H9 (cell line): ENCODE measurements at regions not wholly inside any gene's neighbourhood (a gene's known extent, or its start where the extent isn't known, plus 50 kb on each side); places are given as distances from the start of the nearest gene placed in this dataset.

Source experiments
- DNase-seq: peaks from one replicate; pipeline ENCODE4 v3.0.0-alpha.2; 2017
- H2AFZ ChIP-seq: one replicate; pipeline ENCODE4 v1.6.1; 2013; ENCODE audit warnings: mild to moderate bottlenecking, low read length, control low read depth, moderate library complexity
- H2AK5ac ChIP-seq: 2 replicates; pipeline ENCODE4 v1.6.1; 2013; ENCODE audit warnings: low read length, control low read depth, mixed read lengths; ENCODE audit not compliant: insufficient read length
- H2BK120ac ChIP-seq: one replicate; pipeline ENCODE4 v1.6.1; 2013; ENCODE audit warnings: low read depth, mild to moderate bottlenecking, low read length, control low read depth, inconsistent platforms; ENCODE audit not compliant: poor library complexity, severe bottlenecking
- H2BK12ac ChIP-seq: 2 replicates; pipeline ENCODE4 v1.6.1; 2013; ENCODE audit warnings: low read length, control low read depth, mixed read lengths, low read depth; ENCODE audit not compliant: insufficient read length
- H2BK15ac ChIP-seq: 2 replicates; pipeline ENCODE4 v1.6.1; 2013; ENCODE audit warnings: low read depth, low read length, control low read depth
- H2BK20ac ChIP-seq: one replicate; pipeline ENCODE4 v1.6.1; 2013; ENCODE audit warnings: low read depth, mild to moderate bottlenecking, low read length, control low read depth, inconsistent platforms; ENCODE audit not compliant: poor library complexity, severe bottlenecking
- H2BK5ac ChIP-seq: 2 replicates; pipeline ENCODE4 v1.6.1; 2013; ENCODE audit warnings: low read length, control low read depth, mixed read lengths; ENCODE audit not compliant: insufficient read length
- H3K14ac ChIP-seq: 2 replicates; pipeline ENCODE4 v1.6.1; 2013; ENCODE audit warnings: low read length, control low read depth; ENCODE audit not compliant: insufficient read depth
- H3K18ac ChIP-seq: 2 replicates; pipeline ENCODE4 v1.6.1; 2013; ENCODE audit warnings: low read depth, mild to moderate bottlenecking, mixed read lengths, low read length, control low read depth; ENCODE audit not compliant: insufficient read length
- H3K23ac ChIP-seq: 2 replicates; pipeline ENCODE4 v1.6.1; 2013; ENCODE audit warnings: low read length, control low read depth, mixed read lengths, low read depth; ENCODE audit not compliant: insufficient read length
- H3K23me2 ChIP-seq: 2 replicates; pipeline ENCODE4 v1.6.1; 2013; ENCODE audit warnings: low read depth, mild to moderate bottlenecking, mixed read lengths, low read length, control low read depth; ENCODE audit not compliant: insufficient read length, poor library complexity, severe bottlenecking
- H3K27ac ChIP-seq: 2 replicates; pipeline ENCODE4 v1.5.1; 2013; ENCODE audit warnings: low read length, control low read depth, mixed read lengths, low read depth; ENCODE audit not compliant: insufficient read length
- H3K27me3 ChIP-seq: 2 replicates; pipeline ENCODE4 v1.6.1; 2013; ENCODE audit warnings: low read length, control low read depth, inconsistent platforms; ENCODE audit not compliant: insufficient read depth
- H3K4ac ChIP-seq: 2 replicates; pipeline ENCODE4 v1.6.1; 2013; ENCODE audit warnings: low read depth, mild to moderate bottlenecking, control low read depth, inconsistent platforms, low read length, moderate library complexity
- H3K4me1 ChIP-seq: 2 replicates; pipeline ENCODE4 v1.6.1; 2013; ENCODE audit warnings: low read length, control low read depth, inconsistent platforms; ENCODE audit not compliant: insufficient read depth
- H3K4me2 ChIP-seq: 2 replicates; pipeline ENCODE4 v1.6.1; 2013; ENCODE audit warnings: low read length, control low read depth, mixed read lengths; ENCODE audit not compliant: insufficient read length, insufficient read depth
- H3K56ac ChIP-seq: 2 replicates; pipeline ENCODE4 v1.6.1; 2013; ENCODE audit warnings: low read depth, mild to moderate bottlenecking, mixed read lengths, low read length, control low read depth; ENCODE audit not compliant: insufficient read length
- H3K79me1 ChIP-seq: 2 replicates; pipeline ENCODE4 v1.6.1; 2013; ENCODE audit warnings: low read depth, mild to moderate bottlenecking, moderate library complexity, low read length, control low read depth, inconsistent platforms; ENCODE audit not compliant: insufficient read depth, poor library complexity, severe bottlenecking
- H3K79me2 ChIP-seq: 2 replicates; pipeline ENCODE4 v1.6.1; 2013; ENCODE audit warnings: low read length, control low read depth, inconsistent platforms; ENCODE audit not compliant: insufficient read depth
- H3K9ac ChIP-seq: 2 replicates; pipeline ENCODE4 v1.6.1; 2013; ENCODE audit warnings: low read length, control low read depth, mixed read lengths; ENCODE audit not compliant: insufficient read length; ENCODE audit errors: extremely low read depth
- H3K9me3 ChIP-seq: one replicate; pipeline ENCODE4 v1.6.1; 2013; ENCODE audit warnings: low read depth, low read length, inconsistent platforms; ENCODE audit not compliant: control insufficient read depth
- H3T11ph ChIP-seq: one replicate; pipeline ENCODE4 v1.6.1; 2013; ENCODE audit warnings: mild to moderate bottlenecking, low read length, control low read depth, inconsistent platforms
- H4K20me1 ChIP-seq: one replicate; pipeline ENCODE4 v1.6.1; 2013; ENCODE audit not compliant: control insufficient read depth, insufficient read length, insufficient read depth
- H4K5ac ChIP-seq: 2 replicates; pipeline ENCODE4 v1.6.1; 2013; ENCODE audit warnings: low read depth, mild to moderate bottlenecking, mixed read lengths, low read length, control low read depth; ENCODE audit not compliant: insufficient read length
- H4K8ac ChIP-seq: replicated peaks from 2 replicates; pipeline ENCODE4 v1.6.1; 2013; ENCODE audit warnings: low read length, control low read depth, mixed read lengths, low read depth; ENCODE audit not compliant: insufficient read length
- H4K91ac ChIP-seq: 2 replicates; pipeline ENCODE4 v1.6.1; 2013; ENCODE audit warnings: low read depth, mild to moderate bottlenecking, moderate library complexity, mixed read lengths, low read length, control low read depth; ENCODE audit not compliant: insufficient read length
- H3K27ac Mint-ChIP-seq, 3 experiments: 2 replicates in 2 of 3; 3 replicates in 1 of 3; pipeline ENCODE4 v1.8.0; 2020 to 2021; ENCODE audit warnings: mixed read lengths in 3 of 3, mild to moderate bottlenecking in 1 of 3, moderate library complexity in 1 of 3
- H3K27me3 Mint-ChIP-seq: 2 replicates; pipeline ENCODE4 v1.8.0; 2021; ENCODE audit warnings: low read depth, mild to moderate bottlenecking, moderate library complexity, mixed read lengths
- H3K36me3 Mint-ChIP-seq, 3 experiments: 2 replicates in 2 of 3; 3 replicates in 1 of 3; pipeline ENCODE4 v1.8.0; 2020 to 2021; ENCODE audit warnings: low read depth in 3 of 3, mixed read lengths in 3 of 3; ENCODE audit not compliant: insufficient read depth in 1 of 3
- H3K4me1 Mint-ChIP-seq, 2 experiments: 2 replicates each; pipeline ENCODE4 v1.8.0; 2020; ENCODE audit warnings: mixed read lengths in 2 of 2
- H3K4me3 Mint-ChIP-seq, 2 experiments: 2 replicates in 1 of 2; 3 replicates in 1 of 2; pipeline ENCODE4 v1.8.0; 2020 to 2021; ENCODE audit warnings: mild to moderate bottlenecking in 2 of 2, mixed read lengths in 2 of 2, moderate library complexity in 1 of 2
- H3K9me3 Mint-ChIP-seq, 2 experiments: 2 replicates in 1 of 2; 3 replicates in 1 of 2; pipeline ENCODE4 v1.8.0; 2020; ENCODE audit warnings: mild to moderate bottlenecking in 2 of 2, mixed read lengths in 2 of 2, moderate library complexity in 1 of 2
- WGBS: extraction: QIAGEN DNeasy Blood & Tissue Kit; methylation state at CpG from one replicate; pipeline ENCODE4 v1.1.7; 2013; ENCODE audit warnings: missing lambda C conversion rate, low lambda C conversion rate, mixed read lengths; ENCODE audit not compliant: insufficient read length; ENCODE audit errors: extremely low coverage; 5-methylcytosine and 5-hydroxymethylcytosine counted together
- TF ChIP-seq, protein P1 (sequence below): fragments of 200-600 bp; sonication (generic); conservative IDR thresholded peaks from 3 replicates; pipeline ENCODE4 v1.8.0; 2021; ENCODE audit warnings: antibody characterized with exemption, mild to moderate bottlenecking

DNA sequence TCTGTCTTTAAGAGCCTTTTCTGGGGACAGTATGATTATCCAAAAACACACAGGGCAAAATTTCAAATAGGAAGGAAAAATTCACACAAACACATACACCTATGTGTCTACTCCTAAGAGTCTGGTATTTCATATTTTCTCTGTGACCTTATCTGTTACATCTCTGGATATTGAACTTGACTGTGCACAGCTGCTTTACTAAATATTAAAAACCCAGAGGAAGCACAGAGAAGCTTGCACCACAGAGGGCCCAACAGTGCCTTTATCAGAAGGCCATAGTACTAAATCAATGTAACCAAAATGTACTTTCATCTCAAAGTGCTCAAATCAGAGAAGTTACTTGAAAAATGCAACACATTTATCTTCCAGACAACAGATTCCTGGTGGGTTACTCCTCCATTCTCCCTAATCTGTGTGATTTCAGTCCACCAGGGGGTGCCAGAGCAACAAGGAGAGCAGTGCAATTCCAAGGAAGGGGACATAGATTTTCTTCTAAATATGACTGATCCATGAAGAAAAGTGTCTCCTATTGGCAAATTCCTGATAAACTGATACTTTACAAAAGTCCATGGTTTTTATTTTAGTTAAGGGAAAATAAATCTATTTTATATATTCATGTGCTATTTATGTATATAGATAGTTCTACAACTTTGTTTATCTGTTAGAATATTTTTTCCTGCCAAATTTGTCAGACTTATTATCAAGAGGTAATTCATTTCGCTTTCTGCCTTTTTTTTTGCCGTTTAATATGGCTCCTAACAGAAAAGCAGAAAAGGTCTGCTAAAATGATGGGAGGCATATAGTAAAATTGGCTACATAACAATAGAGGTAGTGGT is 617.6 kb downstream of the LRFN5 start:
- WGBS: no CpG with 5 or more reads among the region's 2 CpGs

More for the DNA sequence above, 617.6 kb downstream of the LRFN5 start:
- Histone ChIP-seq H3K9me3 (no peaks in the 10 kb centered on the region), H4K20me1 (no peaks in the 10 kb centered on the region), H2BK20ac (no peak overlapping the region), H2BK5ac (no peak overlapping the region), H3K14ac (no peak overlapping the region), H3K79me2 (no peaks in the 10 kb centered on the region), H4K8ac (no peak overlapping the region), H3K4me2 (no peak overlapping the region), H3K79me1 (no peaks in the 10 kb centered on the region), H3K27me3 (no peaks in the 10 kb centered on the region), H3K23ac (no peak overlapping the region), H2BK15ac (no peak overlapping the region), H3K4me1 (no peaks in the 10 kb centered on the region), H3K18ac (no peak overlapping the region), H4K91ac (no peak overlapping the region), H3K4ac (no peak overlapping the region), H3K23me2 (no peaks in the 10 kb centered on the region), H2BK120ac (no peak overlapping the region), H3K9ac (no peak overlapping the region), H2AFZ (no peak overlapping the region), H3K27ac (no peak overlapping the region), H3K56ac (no peak overlapping the region), H4K5ac (no peak overlapping the region), H2BK12ac (no peak overlapping the region), H2AK5ac (no peak overlapping the region), H3T11ph (no peak overlapping the region)
- TF ChIP-seq, protein P1, sequence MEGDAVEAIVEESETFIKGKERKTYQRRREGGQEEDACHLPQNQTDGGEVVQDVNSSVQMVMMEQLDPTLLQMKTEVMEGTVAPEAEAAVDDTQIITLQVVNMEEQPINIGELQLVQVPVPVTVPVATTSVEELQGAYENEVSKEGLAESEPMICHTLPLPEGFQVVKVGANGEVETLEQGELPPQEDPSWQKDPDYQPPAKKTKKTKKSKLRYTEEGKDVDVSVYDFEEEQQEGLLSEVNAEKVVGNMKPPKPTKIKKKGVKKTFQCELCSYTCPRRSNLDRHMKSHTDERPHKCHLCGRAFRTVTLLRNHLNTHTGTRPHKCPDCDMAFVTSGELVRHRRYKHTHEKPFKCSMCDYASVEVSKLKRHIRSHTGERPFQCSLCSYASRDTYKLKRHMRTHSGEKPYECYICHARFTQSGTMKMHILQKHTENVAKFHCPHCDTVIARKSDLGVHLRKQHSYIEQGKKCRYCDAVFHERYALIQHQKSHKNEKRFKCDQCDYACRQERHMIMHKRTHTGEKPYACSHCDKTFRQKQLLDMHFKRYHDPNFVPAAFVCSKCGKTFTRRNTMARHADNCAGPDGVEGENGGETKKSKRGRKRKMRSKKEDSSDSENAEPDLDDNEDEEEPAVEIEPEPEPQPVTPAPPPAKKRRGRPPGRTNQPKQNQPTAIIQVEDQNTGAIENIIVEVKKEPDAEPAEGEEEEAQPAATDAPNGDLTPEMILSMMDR: peak; percentile 92
- H3K27me3 Mint-ChIP-seq: no peaks in the 10 kb centered on the region; the same call in 1 of the 2 replicates
- peak; percentile 61 for DNase-seq
- H3K4me3 Mint-ChIP-seq: no peak overlapping the region
- H3K9me3 Mint-ChIP-seq: peaks cover 6 to 12% of the 10 kb centered on the region in 2 experiments; a peak in 3 of 5 replicates
- peaks cover 0 to 11% (median 0%) of the 10 kb centered on the region in 3 experiments; a peak in 2 of 7 replicates for H3K36me3 Mint-ChIP-seq
- no peak overlapping the region; a peak in 1 of 7 replicates for H3K27ac Mint-ChIP-seq
- H3K4me1 Mint-ChIP-seq: no peaks in the 10 kb centered on the region; a peak in 1 of 4 replicates
